ENCODE measurements at regions not wholly inside any gene's neighbourhood (a gene's known extent, or its start where the extent isn't known, plus 50 kb on each side); places are given as distances from the start of the nearest gene placed in this dataset.

GRCh38 chr3:174436367-174436766 is 422.8 kb upstream of the NAALADL2 start:
- Histone ChIP-seq H3K36me3 (ENCODE audit: insufficient read depth, low read length, poor library complexity, severe bottlenecking) (no peaks in the 10 kb centered on the region), H3K9me3 (ENCODE audit: low read depth, low read length, poor library complexity, severe bottlenecking) (no peaks in the 10 kb centered on the region), H3K4me3 (ENCODE audit: low read depth, low read length, poor library complexity, severe bottlenecking) (no peak overlapping the region), H3K27me3 (replicated peaks; ENCODE audit: insufficient read depth, low read depth, low read length, poor library complexity) (no peaks in the 10 kb centered on the region), H3K4me1 (ENCODE audit: insufficient read depth, low read length, poor library complexity, severe bottlenecking) (peaks cover 8% of the 10 kb centered on the region), H3K27ac (ENCODE audit: low read depth, low read length, poor library complexity, severe bottlenecking) (no peak overlapping the region)
- ChIA-PET CTCF (no interaction called here), POLR2A (ENCODE audit: low non-redundant PET) (no interaction called here)
- no peak for TF ChIP-seq EZH2 (IDR thresholded peaks at IDR 0.05; ENCODE audit: borderline replicate concordance, low read depth, low read length, poor library complexity, severe bottlenecking)
- no peak for TF ChIP-seq CTCF (conservative IDR thresholded peaks at IDR 0.05; ENCODE audit: low read depth, low read length)
- intact Hi-C loops (cut with micrococcal nuclease; ENCODE audit: unreplicated experiment): no loop called here
- DNase-seq (ENCODE audit: low spot score): no peak
- no TSS peak for BruUV-seq (replicated peaks)

- intact Hi-C loops (cut with micrococcal nuclease; ENCODE audit: unreplicated experiment): no loop called here
- Histone ChIP-seq H3K36me3 (ENCODE audit: insufficient read depth, low read length, poor library complexity, severe bottlenecking) (no peaks in the 10 kb centered on the region), H3K9me3 (ENCODE audit: low read depth, low read length, poor library complexity, severe bottlenecking) (no peaks in the 10 kb centered on the region), H3K27ac (ENCODE audit: low read depth, low read length, poor library complexity, severe bottlenecking) (no peak overlapping the region), H3K27me3 (replicated peaks; ENCODE audit: insufficient read depth, low read depth, low read length, poor library complexity) (no peaks in the 10 kb centered on the region), H3K4me3 (ENCODE audit: low read depth, low read length, poor library complexity, severe bottlenecking) (no peak overlapping the region), H3K4me1 (ENCODE audit: insufficient read depth, low read length, poor library complexity, severe bottlenecking) (peaks cover 15% of the 10 kb centered on the region)
- TF ChIP-seq CTCF (conservative IDR thresholded peaks at IDR 0.05; ENCODE audit: low read depth, low read length): no peak
- TF ChIP-seq EZH2 (IDR thresholded peaks at IDR 0.05; ENCODE audit: borderline replicate concordance, low read depth, low read length, poor library complexity, severe bottlenecking): no peak
- no peak for DNase-seq (ENCODE audit: low spot score)
- BruUV-seq (replicated peaks): no TSS peak
- CTCF ChIA-PET: no interaction called here
- POLR2A ChIA-PET (ENCODE audit: low non-redundant PET): interaction anchor here (0.5 kb wide), 1 partner anchor 56 kb away, joined by 4 read pairs; no protein-coding TSS in a partner anchor
These were observed 420.5 kb upstream of the NAALADL2 start for GRCh38 chr3:174438501-174439145.

- DNase-seq (ENCODE audit: low spot score): peak; percentile 33
- peak overlapping the region; percentile 1 for H3K27ac ChIP-seq (ENCODE audit: low read depth, low read length, poor library complexity, severe bottlenecking)
- peak overlapping the region; percentile 89 for H3K4me3 ChIP-seq (ENCODE audit: low read depth, low read length, poor library complexity, severe bottlenecking)
- TF ChIP-seq CTCF (conservative IDR thresholded peaks at IDR 0.05; ENCODE audit: low read depth, low read length) (no peak), EZH2 (IDR thresholded peaks at IDR 0.05; ENCODE audit: borderline replicate concordance, low read depth, low read length, poor library complexity, severe bottlenecking) (no peak)
- H3K4me1 ChIP-seq (ENCODE audit: insufficient read depth, low read length, poor library complexity, severe bottlenecking): peaks cover 15% of the 10 kb centered on the region
- no TSS peak for BruUV-seq (replicated peaks)
- CTCF ChIA-PET: no interaction called here
- H3K27me3 ChIP-seq (replicated peaks; ENCODE audit: insufficient read depth, low read depth, low read length, poor library complexity): no peaks in the 10 kb centered on the region
- H3K36me3 ChIP-seq (ENCODE audit: insufficient read depth, low read length, poor library complexity, severe bottlenecking): no peaks in the 10 kb centered on the region
- POLR2A ChIA-PET (ENCODE audit: low non-redundant PET): interaction anchor here (0.5 kb wide), 1 partner anchor 55 kb away, joined by 4 read pairs; no protein-coding TSS in a partner anchor
- intact Hi-C loops (cut with micrococcal nuclease; ENCODE audit: unreplicated experiment): no loop called here
- no peaks in the 10 kb centered on the region for H3K9me3 ChIP-seq (ENCODE audit: low read depth, low read length, poor library complexity, severe bottlenecking)
These were observed 419.5 kb upstream of the NAALADL2 start for GRCh38 chr3:174439331-174440252.

Measured in A673 (cell line).